ENCODE measurements at regions not wholly inside any gene's neighbourhood (a gene's known extent, or its start where the extent isn't known, plus 50 kb on each side); places are given as distances from the start of the nearest gene placed in this dataset.

DNA sequence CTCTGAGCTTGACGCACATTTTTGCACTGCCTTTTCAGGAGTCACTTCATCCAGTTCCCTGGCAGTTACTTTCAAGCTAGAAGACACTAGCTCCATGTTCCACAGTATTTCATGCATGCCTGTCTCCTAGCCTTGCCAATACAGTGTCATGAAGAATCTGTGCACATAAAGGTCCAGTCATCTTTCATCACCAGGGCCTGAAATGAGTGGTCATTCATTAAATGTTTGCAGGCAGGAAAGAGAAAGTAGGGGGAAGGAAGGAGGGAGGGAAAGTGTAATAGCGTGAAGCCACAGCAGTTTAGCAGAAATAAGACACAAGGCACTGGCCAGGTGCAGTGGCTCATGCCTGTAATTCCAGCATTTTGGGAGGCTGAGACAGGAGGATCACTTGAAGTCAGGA is 92.4 kb upstream of the COPS8 start:
- Histone ChIP-seq H3K18ac (ENCODE audit: extremely low read depth, low read length) (no peak overlapping the region), H3K9me3 (ENCODE audit: insufficient read depth in 2 of 2, low read depth in 1 of 2, low read length in 1 of 2) (no peaks in the 10 kb centered on the region), H3K4ac (replicated peaks; ENCODE audit: insufficient read length, low read depth, low read length) (no peak overlapping the region), H2BK5ac (ENCODE audit: low read depth, low read length) (no peak overlapping the region), H4K8ac (ENCODE audit: extremely low read depth, insufficient read depth, low read length) (no peak overlapping the region), H2BK15ac (ENCODE audit: low read length) (no peak overlapping the region), H3K79me1 (ENCODE audit: low read depth, low read length) (no peaks in the 10 kb centered on the region), H2BK12ac (ENCODE audit: low read depth, low read length) (no peak overlapping the region), H3K14ac (ENCODE audit: insufficient read length) (no peak overlapping the region), H3K4me1 (replicated peaks in 1 of 4; ENCODE audit: control insufficient read depth in 3 of 4, insufficient read depth in 4 of 4, low read length in 3 of 4) (peaks cover 0 to 11% (median 3%) of the 10 kb centered on the region in 4 experiments; a peak in 5 of 7 replicates), H3K23me2 (ENCODE audit: low read depth, low read length) (peaks cover 4% of the 10 kb centered on the region; the same call in 1 of the 2 replicates), H3K56ac (replicated peaks; ENCODE audit: insufficient read length, low read depth, low read length) (no peak overlapping the region), H3K9ac (replicated peaks in 1 of 4; ENCODE audit: extremely low read depth in 1 of 4, low read depth in 3 of 4, low read length in 3 of 4) (no peak overlapping the region), H4K91ac (replicated peaks; ENCODE audit: insufficient read length, low read length) (no peak overlapping the region), H3K36me3 (ENCODE audit: control insufficient read depth in 2 of 4, insufficient read depth in 4 of 4, low read length in 3 of 4) (no peaks in the 10 kb centered on the region), H2BK120ac (replicated peaks; ENCODE audit: low read depth, low read length) (no peak overlapping the region), H3K27ac (ENCODE audit: low read depth, low read length) (no peak overlapping the region), H2AFZ (ENCODE audit: low read length) (no peak overlapping the region), H3K27me3 (replicated peaks in 1 of 4; ENCODE audit: control insufficient read depth in 3 of 4, extremely low read depth in 1 of 4, insufficient read depth in 3 of 4, low read length in 3 of 4) (no peaks in the 10 kb centered on the region), H3K23ac (ENCODE audit: insufficient read length) (no peak overlapping the region), H2AK5ac (ENCODE audit: low read depth, low read length) (no peak overlapping the region), H3K4me3 (ENCODE audit: extremely low read depth in 1 of 4, insufficient read depth in 2 of 4, low read depth in 3 of 4, low read length in 4 of 4) (no peak overlapping the region), H4K20me1 (replicated peaks in 1 of 2; ENCODE audit: control insufficient read depth in 1 of 2, insufficient read depth in 2 of 2, low read length in 2 of 2) (no peaks in the 10 kb centered on the region), H2BK20ac (ENCODE audit: low read length) (no peak overlapping the region), H4K5ac (ENCODE audit: insufficient read length, low read depth, low read length) (no peak overlapping the region), H3K79me2 (ENCODE audit: control insufficient read depth in 1 of 2, insufficient read depth in 2 of 2, low read length in 2 of 2) (no peaks in the 10 kb centered on the region), H3K4me2 (ENCODE audit: insufficient read depth in 1 of 2, low read depth in 2 of 2, low read length in 2 of 2) (no peak overlapping the region)
- FAIRE-seq (no peak), DNase-seq (ENCODE audit: low read depth in 1 of 2, low spot score in 2 of 2) (no peak)
- ChIA-PET POLR2A (ENCODE audit: partially characterized antibody) (no interaction called here), CTCF (ENCODE audit: partially characterized antibody) (no interaction called here)
- WGBS, 2 experiments (ENCODE audit: extremely low coverage in 1 of 2, insufficient coverage in 1 of 2, insufficient read length in 1 of 2, insufficient replicate concordance in 2 of 2, low coverage in 1 of 2, low lambda C conversion rate in 2 of 2, missing lambda C conversion rate in 1 of 2): 93% methylated on average over 2 of the region's 2 CpGs; no CpG with 5 or more reads in 1 of the 2 experiments
- TF ChIP-seq HDAC6 (IDR thresholded peaks at IDR 0.05; ENCODE audit: low read depth, low read length) (no peak), SIRT6 (IDR thresholded peaks at IDR 0.05; ENCODE audit: low read length) (no peak), POU5F1 (IDR thresholded peaks at IDR 0.05; ENCODE audit: low read depth, low read length) (no peak), SRF (IDR thresholded peaks at IDR 0.05; ENCODE audit: low read depth, low read length) (no peak), CTBP2 (IDR thresholded peaks at IDR 0.05; ENCODE audit: borderline replicate concordance, insufficient read depth, insufficient read length, low read length) (no peak), ASH2L (IDR thresholded peaks at IDR 0.05; ENCODE audit: low read length) (no peak), EGR1 (IDR thresholded peaks at IDR 0.05; ENCODE audit: borderline replicate concordance, low read depth, low read length) (no peak), ZNF274 (IDR thresholded peaks at IDR 0.05; ENCODE audit: borderline replicate concordance, extremely low read depth, low read length) (no peak), TCF12 (IDR thresholded peaks at IDR 0.05; ENCODE audit: low read depth, low read length) (no peak), RBBP5 (IDR thresholded peaks at IDR 0.05; ENCODE audit: borderline replicate concordance, low read depth, low read length) (no peak), KDM4A (IDR thresholded peaks at IDR 0.05; ENCODE audit: low read depth, low read length, severe bottlenecking) (no peak), RAD21 (IDR thresholded peaks at IDR 0.05 in 1 of 2, conservative IDR thresholded peaks at IDR 0.05 in 1 of 2; ENCODE audit: low read depth in 2 of 2, low read length in 2 of 2) (no peak), GABPA (IDR thresholded peaks at IDR 0.05; ENCODE audit: borderline replicate concordance, insufficient read depth, low read length) (no peak), SUZ12 (IDR thresholded peaks at IDR 0.05; ENCODE audit: low read length) (no peak)

Measured in H1 (cell line).